OCI-LY7 (cell line): ENCODE measurements at regions not wholly inside any gene's neighbourhood (a gene's known extent, or its start where the extent isn't known, plus 50 kb on each side); places are given as distances from the start of the nearest gene placed in this dataset.
"Not testable (repeated sequence)": the region's sequence is repeated elsewhere in the genome, so short reads cannot be mapped to it uniquely, and the experiment has no call there.

ENCODE experiments used
- CTCF ChIP-seq: fragments of 200-600 bp; sonication (generic); conservative IDR thresholded peaks from 2 replicates; pipeline ENCODE4 v1.5.1; 2014; ENCODE audit warnings: mild to moderate bottlenecking, antibody characterized with exemption, low read length, moderate library complexity, mixed read lengths
- EZH2phosphoT487 ChIP-seq: fragments of 200-600 bp; sonication (generic); IDR thresholded peaks from 2 replicates; pipeline ENCODE4 v1.6.1; 2018; ENCODE audit warnings: low read depth, borderline replicate concordance, mild to moderate bottlenecking, mixed run types, antibody characterized with exemption, low read length, moderate library complexity, mixed read lengths

- not testable (repeated sequence) for TF ChIP-seq CTCF, EZH2phosphoT487
Measured at GRCh38 chr14:19095167-19095566, 127.9 kb downstream of the POTEM start.
